Spleen (tissue), 7 donors: ENCODE measurements at regions not wholly inside any gene's neighbourhood (a gene's known extent, or its start where the extent isn't known, plus 50 kb on each side); places are given as distances from the start of the nearest gene placed in this dataset.

Source experiments
- POLR2A ChIP-seq, 3 donors: fragments of 450-650 bp; IDR thresholded peaks; one replicate each; pipeline ENCODE4 v1.5.1; 2017; ENCODE audit warnings: antibody characterized with exemption in 3 of 3, mild to moderate bottlenecking in 1 of 3
- POLR2AphosphoS5 ChIP-seq, 3 donors: sonication (generic); formaldehyde crosslinking; IDR thresholded peaks; one replicate each; pipeline ENCODE4 v1.5.1; 2017; ENCODE audit warnings: antibody characterized with exemption in 3 of 3
- TF ChIP-seq, protein P1 (sequence below), 11 experiments: fragments of 200-600 bp in 7 of 11; fragments of 450-650 bp in 4 of 11; sonication (generic) in 4 of 11; IDR thresholded peaks in 8 of 11; conservative IDR thresholded peaks in 3 of 11; 1 replicate in 7 of 11; 2 replicates in 4 of 11; pipeline versions ENCODE4 v1.4.0 to v1.8.0; 2016 to 2021; ENCODE audit warnings: antibody characterized with exemption in 11 of 11, inconsistent platforms in 4 of 11, mild to moderate bottlenecking in 1 of 11
- donor health status: DM: no; HTN: no; CAD: no; lungs with moderate emphysema.
- donor health status: DM: no; HTN: no; CAD: no.
- donor health status: DM: no; HTN: no; CAD: no.

GRCh38 chr14:98999345-98999744 lies 272.7 kb downstream of the BCL11B start:
- TF ChIP-seq, protein P1, sequence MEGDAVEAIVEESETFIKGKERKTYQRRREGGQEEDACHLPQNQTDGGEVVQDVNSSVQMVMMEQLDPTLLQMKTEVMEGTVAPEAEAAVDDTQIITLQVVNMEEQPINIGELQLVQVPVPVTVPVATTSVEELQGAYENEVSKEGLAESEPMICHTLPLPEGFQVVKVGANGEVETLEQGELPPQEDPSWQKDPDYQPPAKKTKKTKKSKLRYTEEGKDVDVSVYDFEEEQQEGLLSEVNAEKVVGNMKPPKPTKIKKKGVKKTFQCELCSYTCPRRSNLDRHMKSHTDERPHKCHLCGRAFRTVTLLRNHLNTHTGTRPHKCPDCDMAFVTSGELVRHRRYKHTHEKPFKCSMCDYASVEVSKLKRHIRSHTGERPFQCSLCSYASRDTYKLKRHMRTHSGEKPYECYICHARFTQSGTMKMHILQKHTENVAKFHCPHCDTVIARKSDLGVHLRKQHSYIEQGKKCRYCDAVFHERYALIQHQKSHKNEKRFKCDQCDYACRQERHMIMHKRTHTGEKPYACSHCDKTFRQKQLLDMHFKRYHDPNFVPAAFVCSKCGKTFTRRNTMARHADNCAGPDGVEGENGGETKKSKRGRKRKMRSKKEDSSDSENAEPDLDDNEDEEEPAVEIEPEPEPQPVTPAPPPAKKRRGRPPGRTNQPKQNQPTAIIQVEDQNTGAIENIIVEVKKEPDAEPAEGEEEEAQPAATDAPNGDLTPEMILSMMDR (IDR thresholded peaks at IDR 0.05 in 8 of 11, conservative IDR thresholded peaks at IDR 0.05 in 3 of 11) = no peak
- no peak for TF ChIP-seq POLR2A (IDR thresholded peaks at IDR 0.05)
- TF ChIP-seq POLR2AphosphoS5 (IDR thresholded peaks at IDR 0.05) = no peak
